ENCODE measurements at regions not wholly inside any gene's neighbourhood (a gene's known extent, or its start where the extent isn't known, plus 50 kb on each side); places are given as distances from the start of the nearest gene placed in this dataset.

DNA sequence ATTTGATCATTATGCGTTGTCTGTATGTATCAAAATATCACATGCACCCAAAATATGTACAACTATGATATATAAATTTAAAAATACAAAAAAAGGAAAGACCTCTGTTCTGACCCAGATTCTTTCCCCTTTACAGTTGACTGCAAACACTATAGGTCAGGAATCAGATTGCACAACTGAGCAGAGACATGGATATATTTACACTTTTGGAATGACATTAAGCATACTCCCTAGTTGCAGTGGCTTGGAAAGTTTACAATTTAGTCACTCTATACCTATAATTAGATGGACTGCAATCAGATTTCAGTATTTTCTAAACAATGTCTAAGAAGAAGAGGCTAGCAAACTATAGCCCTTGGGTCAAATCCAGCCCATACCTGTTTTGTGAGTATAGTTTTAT, 98.5 kb upstream of the INPP4B start:
- no peak overlapping the region for H3K4me3 ChIP-seq (ENCODE audit: low read depth, low read length)
- TF ChIP-seq CTCF (IDR thresholded peaks at IDR 0.05; ENCODE audit: borderline replicate concordance, insufficient read depth, low read depth, low read length): no peak

GRCh38 chr4:142952821-142953580, 106.9 kb upstream of the INPP4B start:
- TF ChIP-seq CTCF (IDR thresholded peaks at IDR 0.05; ENCODE audit: borderline replicate concordance, insufficient read depth, low read depth, low read length): no peak
- H3K4me3 ChIP-seq (ENCODE audit: low read depth, low read length): no peak overlapping the region

DNA sequence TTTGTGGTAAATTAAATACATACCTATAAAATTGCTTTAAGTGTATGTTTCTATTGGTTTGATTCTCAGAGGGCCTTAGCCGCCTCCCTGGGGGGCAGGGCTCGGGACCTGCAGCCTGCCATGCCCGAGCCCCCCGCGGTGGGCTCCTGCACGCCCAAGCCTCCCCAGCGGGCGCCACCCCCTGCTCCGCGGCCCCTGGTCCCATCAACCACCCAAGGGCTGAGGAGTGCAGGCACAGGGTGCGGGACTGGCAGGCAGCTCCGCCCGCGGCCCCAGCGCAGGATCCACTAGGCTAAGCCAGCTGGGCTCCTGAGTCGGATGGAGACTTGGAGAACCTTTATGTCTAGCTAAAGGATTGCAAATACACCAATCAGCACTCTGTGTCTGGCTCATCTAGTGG, 108.3 kb upstream of the INPP4B start:
- TF ChIP-seq CTCF (IDR thresholded peaks at IDR 0.05; ENCODE audit: borderline replicate concordance, insufficient read depth, low read depth, low read length): no peak
- no peak overlapping the region for H3K4me3 ChIP-seq (ENCODE audit: low read depth, low read length)

- TF ChIP-seq CTCF (IDR thresholded peaks at IDR 0.05; ENCODE audit: borderline replicate concordance, insufficient read depth, low read depth, low read length): no peak
Observed at GRCh38 chr4:142955501-142955900, 109.4 kb upstream of the INPP4B start.

GRCh38 chr4:142959173-142959572, 113.1 kb upstream of the INPP4B start:
- no peak overlapping the region for H3K4me3 ChIP-seq (ENCODE audit: low read depth, low read length)
- TF ChIP-seq CTCF (IDR thresholded peaks at IDR 0.05; ENCODE audit: borderline replicate concordance, insufficient read depth, low read depth, low read length): no peak

More at GRCh38 chr4:142955501-142955900, 109.4 kb upstream of the INPP4B start:
- no peak overlapping the region for H3K4me3 ChIP-seq (ENCODE audit: low read depth, low read length)

GRCh38 chr4:142960126-142960525, 114.0 kb upstream of the INPP4B start:
- H3K4me3 ChIP-seq (ENCODE audit: low read depth, low read length): no peak overlapping the region

More at GRCh38 chr4:142960126-142960525, 114.0 kb upstream of the INPP4B start:
- TF ChIP-seq CTCF (IDR thresholded peaks at IDR 0.05; ENCODE audit: borderline replicate concordance, insufficient read depth, low read depth, low read length): no peak

All from GM12875 (cell line).